ENCODE measurements at regions not wholly inside any gene's neighbourhood (a gene's known extent, or its start where the extent isn't known, plus 50 kb on each side); places are given as distances from the start of the nearest gene placed in this dataset.

DNA sequence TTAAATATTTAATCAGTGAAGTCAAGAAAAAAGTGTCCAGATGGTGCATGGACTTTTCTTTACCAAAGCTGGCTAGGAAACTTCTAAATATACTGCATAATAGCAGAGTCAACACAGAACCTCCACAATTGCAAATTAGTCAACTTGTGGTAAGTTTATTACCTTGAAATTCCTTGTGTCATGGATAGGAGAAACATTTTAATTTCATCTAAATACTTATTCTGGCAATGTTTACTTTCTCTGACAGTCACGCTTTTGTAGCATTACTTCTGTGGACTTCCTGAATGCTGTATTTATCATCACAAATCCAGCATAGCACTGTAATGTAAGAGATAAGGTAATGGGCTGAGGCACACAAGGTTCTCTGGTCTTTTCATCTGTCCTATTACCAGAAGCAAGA lies 2266.1 kb downstream of the PCDH7 start:
- no peak overlapping the region for H3K27ac ChIP-seq (ENCODE audit: low read depth in 1 of 3, low read length in 2 of 3)
- WGBS, 3 donors, result 15 to 52% (median 23%) methylated on average over 1 of the region's 1 CpG
- FAIRE-seq (no peak), DNase-seq (peak in 1 of 2 donors; percentile 9)
- H3K4me1 ChIP-seq (ENCODE audit: control insufficient read depth in 3 of 3, insufficient read depth in 2 of 3, low read depth in 1 of 3, low read length in 2 of 3), result no peaks in the 10 kb centered on the region
- no peak overlapping the region for H3K4me3 ChIP-seq (ENCODE audit: low read depth in 1 of 3, low read length in 3 of 3)
- H3K36me3 ChIP-seq (ENCODE audit: control insufficient read depth in 3 of 3, insufficient read depth in 2 of 3, low read depth in 1 of 3, low read length in 3 of 3), result no peaks in the 10 kb centered on the region
- H3K27me3 ChIP-seq (ENCODE audit: control insufficient read depth in 3 of 3, insufficient read depth in 3 of 3, low read length in 3 of 3), result no peaks in the 10 kb centered on the region
- no peaks in the 10 kb centered on the region for H3K9me3 ChIP-seq (ENCODE audit: control insufficient read depth in 2 of 2, insufficient read depth in 1 of 2, low read depth in 1 of 2, low read length in 1 of 2)

GRCh38 chr4:32987111-32987510 lies 2266.9 kb downstream of the PCDH7 start:
- Histone ChIP-seq H3K4me1 (ENCODE audit: control insufficient read depth in 3 of 3, insufficient read depth in 2 of 3, low read depth in 1 of 3, low read length in 2 of 3) (no peaks in the 10 kb centered on the region), H3K27me3 (ENCODE audit: control insufficient read depth in 3 of 3, insufficient read depth in 3 of 3, low read length in 3 of 3) (no peaks in the 10 kb centered on the region), H3K27ac (ENCODE audit: low read depth in 1 of 3, low read length in 2 of 3) (no peak overlapping the region), H3K4me3 (ENCODE audit: low read depth in 1 of 3, low read length in 3 of 3) (no peak overlapping the region), H3K36me3 (ENCODE audit: control insufficient read depth in 3 of 3, insufficient read depth in 2 of 3, low read depth in 1 of 3, low read length in 3 of 3) (no peaks in the 10 kb centered on the region), H3K9me3 (ENCODE audit: control insufficient read depth in 2 of 2, insufficient read depth in 1 of 2, low read depth in 1 of 2, low read length in 1 of 2) (no peaks in the 10 kb centered on the region)
- WGBS, 3 donors, result 14 to 56% (median 29%) methylated on average over 2 of the region's 2 CpGs
- DNase-seq, result peak in 1 of 2 donors; percentile 16
- no peak for FAIRE-seq

DNA sequence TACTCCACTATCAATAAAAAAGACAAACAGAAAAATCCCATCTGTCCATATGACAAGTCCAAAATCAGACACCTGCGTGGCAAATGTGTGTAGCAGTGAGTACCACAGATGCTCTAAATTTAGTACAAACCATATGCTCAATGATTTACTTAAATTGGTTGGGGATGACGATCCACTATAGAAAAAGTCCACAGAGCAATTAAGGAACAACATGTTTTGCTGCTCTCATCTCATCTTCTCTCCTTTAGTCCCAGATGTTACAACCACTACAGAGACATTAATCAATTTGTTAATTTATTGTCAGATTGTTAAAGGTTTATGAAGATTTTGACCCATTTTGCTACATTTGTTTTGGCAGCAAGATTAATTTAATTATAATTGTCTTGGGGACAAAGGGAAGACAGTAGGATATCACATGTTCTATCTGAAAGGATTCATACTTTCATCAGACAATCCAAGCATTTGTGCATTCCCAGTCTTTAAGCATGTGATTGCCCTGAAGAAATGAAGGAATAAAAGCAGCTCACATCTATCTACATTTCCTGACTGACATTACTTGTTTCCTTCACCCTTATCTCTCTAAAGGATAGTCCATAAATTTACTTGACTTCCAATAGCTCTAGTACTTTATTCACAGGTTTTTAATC lies 2268.1 kb downstream of the PCDH7 start:
- no peaks in the 10 kb centered on the region for H3K36me3 ChIP-seq (ENCODE audit: control insufficient read depth in 3 of 3, insufficient read depth in 2 of 3, low read depth in 1 of 3, low read length in 3 of 3)
- DNase-seq (no peak), FAIRE-seq (no peak)
- no peak overlapping the region for H3K27ac ChIP-seq (ENCODE audit: low read depth in 1 of 3, low read length in 2 of 3)
- 60 to 92% (median 76%) methylated on average over 2 of the region's 2 CpGs for WGBS, 3 donors
- no peak overlapping the region for H3K4me3 ChIP-seq (ENCODE audit: low read depth in 1 of 3, low read length in 3 of 3)
- H3K9me3 ChIP-seq (ENCODE audit: control insufficient read depth in 2 of 2, insufficient read depth in 1 of 2, low read depth in 1 of 2, low read length in 1 of 2), result no peaks in the 10 kb centered on the region
- peaks cover 0 to 3% (median 0%) of the 10 kb centered on the region in 3 donors for H3K4me1 ChIP-seq (ENCODE audit: control insufficient read depth in 3 of 3, insufficient read depth in 2 of 3, low read depth in 1 of 3, low read length in 2 of 3)
- no peaks in the 10 kb centered on the region for H3K27me3 ChIP-seq (ENCODE audit: control insufficient read depth in 3 of 3, insufficient read depth in 3 of 3, low read length in 3 of 3)

DNA sequence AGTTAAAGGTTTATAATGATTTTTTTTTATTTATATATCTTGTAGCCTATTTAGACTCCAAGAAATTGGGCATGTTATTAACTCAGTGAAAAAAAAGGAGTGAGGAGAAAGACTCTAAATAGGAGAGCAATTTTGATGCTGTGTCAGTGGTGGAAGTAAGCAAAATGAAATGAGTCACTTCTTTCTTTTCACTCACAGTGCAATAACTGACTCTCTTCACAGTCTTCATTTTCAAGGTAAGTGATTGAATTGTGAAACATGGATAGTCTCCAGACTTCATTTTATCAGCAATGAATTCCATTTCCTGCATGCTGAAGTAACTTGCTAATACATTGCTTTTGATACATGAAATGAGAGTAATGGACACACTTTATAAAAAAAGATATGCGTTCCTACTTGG lies 2271.5 kb downstream of the PCDH7 start:
- Histone ChIP-seq H3K27me3 (ENCODE audit: control insufficient read depth in 3 of 3, insufficient read depth in 3 of 3, low read length in 3 of 3) (no peaks in the 10 kb centered on the region), H3K4me3 (ENCODE audit: low read depth in 1 of 3, low read length in 3 of 3) (no peak overlapping the region), H3K36me3 (ENCODE audit: control insufficient read depth in 3 of 3, insufficient read depth in 2 of 3, low read depth in 1 of 3, low read length in 3 of 3) (no peaks in the 10 kb centered on the region), H3K9me3 (ENCODE audit: control insufficient read depth in 2 of 2, insufficient read depth in 1 of 2, low read depth in 1 of 2, low read length in 1 of 2) (no peaks in the 10 kb centered on the region), H3K4me1 (ENCODE audit: control insufficient read depth in 3 of 3, insufficient read depth in 2 of 3, low read depth in 1 of 3, low read length in 2 of 3) (peaks cover 0 to 18% (median 0%) of the 10 kb centered on the region in 3 donors), H3K27ac (ENCODE audit: low read depth in 1 of 3, low read length in 2 of 3) (no peak overlapping the region)
- no peak for FAIRE-seq
- WGBS, 3 donors, result 71 to 100% (median 78%) methylated on average over 1 of the region's 1 CpG
- no peak for DNase-seq

DNA sequence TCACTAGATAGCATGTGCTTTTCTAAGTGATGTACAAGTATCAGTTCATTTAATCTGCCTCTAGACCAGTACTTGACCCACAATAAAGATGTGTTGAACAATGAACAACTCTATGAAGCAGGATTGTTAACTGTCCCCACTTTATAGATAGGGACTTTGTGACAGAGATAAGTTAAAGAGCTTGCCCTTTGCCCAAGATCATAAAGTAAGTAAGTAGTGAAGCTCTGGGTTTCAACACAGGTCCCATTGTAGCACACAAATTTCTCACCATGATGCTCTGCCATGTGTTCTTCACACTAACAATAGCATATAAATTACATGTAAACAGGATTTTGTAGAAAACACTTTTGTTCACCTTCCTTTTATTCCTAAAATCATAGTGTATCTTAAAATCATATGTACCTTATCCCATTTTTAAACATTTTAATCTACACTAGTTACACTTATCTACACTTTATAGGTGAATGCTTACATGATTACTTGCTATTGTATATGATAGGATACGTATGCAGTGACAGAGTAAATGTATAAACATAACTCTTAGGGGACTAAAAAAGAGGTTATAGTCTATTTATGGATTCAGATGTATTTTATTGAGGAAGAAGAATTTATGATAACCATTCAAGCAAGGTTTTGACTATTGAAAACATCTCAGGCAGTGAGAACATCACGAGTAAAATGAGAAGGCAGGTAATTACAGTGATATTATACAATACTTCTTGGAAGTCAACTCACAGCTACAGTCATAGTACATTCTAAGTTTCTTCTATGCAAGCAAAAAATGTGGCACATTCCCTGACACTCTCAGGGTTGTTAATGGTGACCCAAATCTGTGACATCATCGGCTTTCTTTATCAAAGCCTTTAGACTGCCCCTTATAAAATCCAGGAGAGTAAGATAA lies 2275.1 kb downstream of the PCDH7 start:
- Histone ChIP-seq H3K4me1 (ENCODE audit: control insufficient read depth in 3 of 3, insufficient read depth in 2 of 3, low read depth in 1 of 3, low read length in 2 of 3) (peaks cover 0 to 18% (median 0%) of the 10 kb centered on the region in 3 donors), H3K9me3 (ENCODE audit: control insufficient read depth in 2 of 2, insufficient read depth in 1 of 2, low read depth in 1 of 2, low read length in 1 of 2) (no peaks in the 10 kb centered on the region), H3K4me3 (ENCODE audit: low read depth in 1 of 3, low read length in 3 of 3) (no peak overlapping the region), H3K27me3 (ENCODE audit: control insufficient read depth in 3 of 3, insufficient read depth in 3 of 3, low read length in 3 of 3) (no peaks in the 10 kb centered on the region), H3K36me3 (ENCODE audit: control insufficient read depth in 3 of 3, insufficient read depth in 2 of 3, low read depth in 1 of 3, low read length in 3 of 3) (no peaks in the 10 kb centered on the region), H3K27ac (ENCODE audit: low read depth in 1 of 3, low read length in 2 of 3) (peak overlapping the region in 1 of 3 donors; percentile 54)
- no peak for FAIRE-seq
- DNase-seq, result peak; percentile 71 to 87
- 7 to 55% (median 26%) methylated on average over 3 of the region's 3 CpGs for WGBS, 3 donors

DNA sequence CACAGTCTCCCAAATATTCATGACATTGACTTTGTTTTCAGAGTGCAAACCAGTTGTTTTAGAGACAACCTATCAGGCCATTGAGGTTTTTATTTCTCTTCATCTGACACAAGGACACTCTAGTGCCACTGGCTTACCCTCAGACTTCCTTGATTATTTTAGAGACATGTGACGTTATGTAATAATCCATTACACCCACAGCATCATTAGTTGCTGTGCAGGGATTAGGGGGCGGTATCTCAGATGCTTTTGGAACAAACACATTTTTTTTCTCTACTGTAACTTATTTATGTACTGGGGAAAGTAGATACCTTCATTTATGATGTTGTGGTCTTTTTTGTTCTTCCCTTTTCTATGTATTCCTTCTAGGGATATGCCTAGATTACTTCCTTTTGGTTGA lies 2293.1 kb downstream of the PCDH7 start:
- no peak for FAIRE-seq
- Histone ChIP-seq H3K4me3 (ENCODE audit: low read depth in 1 of 3, low read length in 3 of 3) (no peak overlapping the region), H3K9me3 (ENCODE audit: control insufficient read depth in 2 of 2, insufficient read depth in 1 of 2, low read depth in 1 of 2, low read length in 1 of 2) (no peaks in the 10 kb centered on the region), H3K27me3 (ENCODE audit: control insufficient read depth in 3 of 3, insufficient read depth in 3 of 3, low read length in 3 of 3) (no peaks in the 10 kb centered on the region), H3K4me1 (ENCODE audit: control insufficient read depth in 3 of 3, insufficient read depth in 2 of 3, low read depth in 1 of 3, low read length in 2 of 3) (no peaks in the 10 kb centered on the region), H3K27ac (ENCODE audit: low read depth in 1 of 3, low read length in 2 of 3) (no peak overlapping the region), H3K36me3 (ENCODE audit: control insufficient read depth in 3 of 3, insufficient read depth in 2 of 3, low read depth in 1 of 3, low read length in 3 of 3) (no peaks in the 10 kb centered on the region)
- no peak for DNase-seq
- WGBS, 3 donors, result 47 to 74% (median 71%) methylated on average over 2 of the region's 2 CpGs

GRCh38 chr4:33025236-33025635 lies 2305.1 kb downstream of the PCDH7 start:
- no peaks in the 10 kb centered on the region for H3K27me3 ChIP-seq (ENCODE audit: control insufficient read depth in 3 of 3, insufficient read depth in 3 of 3, low read length in 3 of 3)
- FAIRE-seq, result no peak
- 83 to 94% (median 91%) methylated on average over 2 of the region's 2 CpGs for WGBS, 3 donors

GRCh38 chr4:33029976-33030375 lies 2309.8 kb downstream of the PCDH7 start:
- H3K4me1 ChIP-seq (ENCODE audit: control insufficient read depth in 3 of 3, insufficient read depth in 2 of 3, low read depth in 1 of 3, low read length in 2 of 3), result no peaks in the 10 kb centered on the region
- DNase-seq (no peak), FAIRE-seq (no peak)
- no peaks in the 10 kb centered on the region for H3K9me3 ChIP-seq (ENCODE audit: control insufficient read depth in 2 of 2, insufficient read depth in 1 of 2, low read depth in 1 of 2, low read length in 1 of 2)
- no peak overlapping the region for H3K4me3 ChIP-seq (ENCODE audit: low read depth in 1 of 3, low read length in 3 of 3)
- H3K36me3 ChIP-seq (ENCODE audit: control insufficient read depth in 3 of 3, insufficient read depth in 2 of 3, low read depth in 1 of 3, low read length in 3 of 3), result no peaks in the 10 kb centered on the region
- no peak overlapping the region for H3K27ac ChIP-seq (ENCODE audit: low read depth in 1 of 3, low read length in 2 of 3)
- no peaks in the 10 kb centered on the region for H3K27me3 ChIP-seq (ENCODE audit: control insufficient read depth in 3 of 3, insufficient read depth in 3 of 3, low read length in 3 of 3)

More at GRCh38 chr4:33025236-33025635, 2305.1 kb downstream of the PCDH7 start:
- Histone ChIP-seq H3K4me1 (ENCODE audit: control insufficient read depth in 3 of 3, insufficient read depth in 2 of 3, low read depth in 1 of 3, low read length in 2 of 3) (no peaks in the 10 kb centered on the region), H3K27ac (ENCODE audit: low read depth in 1 of 3, low read length in 2 of 3) (no peak overlapping the region), H3K4me3 (ENCODE audit: low read depth in 1 of 3, low read length in 3 of 3) (no peak overlapping the region), H3K9me3 (ENCODE audit: control insufficient read depth in 2 of 2, insufficient read depth in 1 of 2, low read depth in 1 of 2, low read length in 1 of 2) (no peaks in the 10 kb centered on the region), H3K36me3 (ENCODE audit: control insufficient read depth in 3 of 3, insufficient read depth in 2 of 3, low read depth in 1 of 3, low read length in 3 of 3) (no peaks in the 10 kb centered on the region)
- DNase-seq, result no peak

Data from small intestine (tissue), 7 donors.